ENCODE measurements at regions not wholly inside any gene's neighbourhood (a gene's known extent, or its start where the extent isn't known, plus 50 kb on each side); places are given as distances from the start of the nearest gene placed in this dataset.

GRCh38 chr4:38236003-38236402, 275.8 kb downstream of the PTTG2 start:
- TF ChIP-seq CTCF (conservative IDR thresholded peaks at IDR 0.05; ENCODE audit: low read depth, low read length) = no peak
- H3K4me3 ChIP-seq (ENCODE audit: low read depth, low read length) = no peak overlapping the region
- DNase-seq (ENCODE audit: low read depth) = no peak

- H3K4me3 ChIP-seq (ENCODE audit: low read depth, low read length) = no peak overlapping the region
- DNase-seq (ENCODE audit: low read depth) = no peak
- TF ChIP-seq CTCF (conservative IDR thresholded peaks at IDR 0.05; ENCODE audit: low read depth, low read length) = no peak
Observed at GRCh38 chr4:38236503-38236902, 276.3 kb downstream of the PTTG2 start.

- peak; percentile 47 for DNase-seq (ENCODE audit: low read depth)
- TF ChIP-seq CTCF (conservative IDR thresholded peaks at IDR 0.05; ENCODE audit: low read depth, low read length) = no peak
- H3K4me3 ChIP-seq (ENCODE audit: low read depth, low read length) = no peak overlapping the region
Observed at GRCh38 chr4:38237139-38237538, 276.9 kb downstream of the PTTG2 start.

DNA sequence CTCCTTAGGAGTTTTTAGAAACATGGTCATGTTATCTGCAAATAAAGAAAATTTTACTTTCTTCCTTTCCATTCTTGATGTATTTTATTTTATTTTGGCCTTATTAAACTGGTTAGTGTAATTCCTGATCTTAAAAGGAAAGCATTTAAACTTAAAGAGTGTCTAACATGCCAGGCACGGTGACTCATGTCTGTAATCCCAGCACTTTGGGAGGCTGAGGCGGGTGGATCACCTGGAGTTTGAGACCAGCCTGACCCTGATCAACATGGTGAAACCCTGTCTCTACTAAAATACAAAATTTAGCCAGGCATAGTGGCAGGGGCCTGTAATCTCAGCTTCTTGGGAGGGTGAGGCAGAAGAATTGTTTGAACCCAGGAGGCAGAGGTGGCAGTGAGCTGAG, 281.3 kb downstream of the PTTG2 start:
- TF ChIP-seq CTCF (conservative IDR thresholded peaks at IDR 0.05; ENCODE audit: low read depth, low read length) = no peak
- no peak overlapping the region for H3K4me3 ChIP-seq (ENCODE audit: low read depth, low read length)
- DNase-seq (ENCODE audit: low read depth) = no peak

DNA sequence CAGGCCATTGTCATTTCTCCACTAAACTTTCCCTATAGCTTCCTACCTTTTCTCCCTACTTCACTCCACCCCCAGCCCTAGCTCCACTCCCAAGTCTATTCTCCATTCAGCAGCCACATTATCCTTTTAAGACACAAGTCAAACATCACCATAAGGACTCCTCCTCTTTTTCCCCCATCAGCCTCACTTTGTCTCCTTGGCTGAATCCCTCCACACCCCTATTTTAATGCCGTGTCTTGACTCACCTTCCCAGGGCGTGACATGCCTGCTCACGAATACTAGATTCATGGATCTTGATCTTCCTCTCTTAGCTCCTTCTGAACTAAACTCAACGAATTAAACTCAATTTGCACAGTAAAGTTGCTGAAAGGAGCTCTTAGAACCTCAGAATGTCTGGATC, 281.9 kb downstream of the PTTG2 start:
- TF ChIP-seq CTCF (conservative IDR thresholded peaks at IDR 0.05; ENCODE audit: low read depth, low read length) = no peak
- DNase-seq (ENCODE audit: low read depth) = no peak
- H3K4me3 ChIP-seq (ENCODE audit: low read depth, low read length) = no peak overlapping the region

- DNase-seq (ENCODE audit: low read depth) = no peak
- no peak for TF ChIP-seq CTCF (conservative IDR thresholded peaks at IDR 0.05; ENCODE audit: low read depth, low read length)
- no peak overlapping the region for H3K4me3 ChIP-seq (ENCODE audit: low read depth, low read length)
Observed at GRCh38 chr4:38242822-38243387, 282.7 kb downstream of the PTTG2 start.

GRCh38 chr4:38243388-38244053, 283.3 kb downstream of the PTTG2 start:
- TF ChIP-seq CTCF (conservative IDR thresholded peaks at IDR 0.05; ENCODE audit: low read depth, low read length) = no peak
- H3K4me3 ChIP-seq (ENCODE audit: low read depth, low read length) = no peak overlapping the region
- DNase-seq (ENCODE audit: low read depth) = peak; percentile 26
